ENCODE measurements at regions not wholly inside any gene's neighbourhood (a gene's known extent, or its start where the extent isn't known, plus 50 kb on each side); places are given as distances from the start of the nearest gene placed in this dataset.
"Not testable (repeated sequence)": the region's sequence is repeated elsewhere in the genome, so short reads cannot be mapped to it uniquely, and the experiment has no call there.

GRCh38 chr16:18645784-18646183 is 83.9 kb upstream of the NOMO2 start:
- H3K4me3 Mint-ChIP-seq (ENCODE audit: unreplicated experiment); H3K27me3 Mint-ChIP-seq (ENCODE audit: insufficient read depth, unreplicated experiment); H3K4me1 Mint-ChIP-seq (ENCODE audit: low read depth, unreplicated experiment); POLR2A ChIA-PET; BruUV-seq (replicated peaks); H3K4me3 ChIP-seq (ENCODE audit: low read depth, low read length); H3K36me3 Mint-ChIP-seq (ENCODE audit: insufficient read depth, unreplicated experiment); H3K36me3 ChIP-seq (ENCODE audit: control insufficient read depth, insufficient read depth, low read length); intact Hi-C loops (cut with micrococcal nuclease; ENCODE audit: unreplicated experiment); DNase-seq; H3K27ac Mint-ChIP-seq (ENCODE audit: unreplicated experiment); H3K9me3 ChIP-seq; CTCF ChIA-PET; H3K27me3 ChIP-seq (replicated peaks; ENCODE audit: control insufficient read depth, insufficient read depth, low read length); H3K4me1 ChIP-seq; H3K9me3 Mint-ChIP-seq (ENCODE audit: unreplicated experiment): not testable (repeated sequence)

GRCh38 chr16:18636928-18637327 is 75.0 kb upstream of the NOMO2 start:
- H3K36me3 ChIP-seq (ENCODE audit: control insufficient read depth, insufficient read depth, low read length); H3K9me3 ChIP-seq; DNase-seq; CTCF ChIA-PET; H3K9me3 Mint-ChIP-seq (ENCODE audit: unreplicated experiment); H3K4me1 Mint-ChIP-seq (ENCODE audit: low read depth, unreplicated experiment); intact Hi-C loops (cut with micrococcal nuclease; ENCODE audit: unreplicated experiment); H3K4me1 ChIP-seq; H3K4me3 ChIP-seq (ENCODE audit: low read depth, low read length); H3K36me3 Mint-ChIP-seq (ENCODE audit: insufficient read depth, unreplicated experiment); H3K27me3 ChIP-seq (replicated peaks; ENCODE audit: control insufficient read depth, insufficient read depth, low read length); H3K4me3 Mint-ChIP-seq (ENCODE audit: unreplicated experiment); BruUV-seq (replicated peaks); H3K27ac Mint-ChIP-seq (ENCODE audit: unreplicated experiment); H3K27me3 Mint-ChIP-seq (ENCODE audit: insufficient read depth, unreplicated experiment); POLR2A ChIA-PET: not testable (repeated sequence)

GRCh38 chr16:18636148-18636547 is 74.3 kb upstream of the NOMO2 start:
- H3K27me3 ChIP-seq (replicated peaks; ENCODE audit: control insufficient read depth, insufficient read depth, low read length); intact Hi-C loops (cut with micrococcal nuclease; ENCODE audit: unreplicated experiment); H3K36me3 ChIP-seq (ENCODE audit: control insufficient read depth, insufficient read depth, low read length); H3K4me3 ChIP-seq (ENCODE audit: low read depth, low read length); DNase-seq; H3K4me3 Mint-ChIP-seq (ENCODE audit: unreplicated experiment); POLR2A ChIA-PET; H3K9me3 Mint-ChIP-seq (ENCODE audit: unreplicated experiment); H3K4me1 Mint-ChIP-seq (ENCODE audit: low read depth, unreplicated experiment); H3K36me3 Mint-ChIP-seq (ENCODE audit: insufficient read depth, unreplicated experiment); BruUV-seq (replicated peaks); CTCF ChIA-PET; H3K27me3 Mint-ChIP-seq (ENCODE audit: insufficient read depth, unreplicated experiment); H3K9me3 ChIP-seq; H3K4me1 ChIP-seq; H3K27ac Mint-ChIP-seq (ENCODE audit: unreplicated experiment): not testable (repeated sequence)

GRCh38 chr16:18634981-18635380 is 73.1 kb upstream of the NOMO2 start:
- H3K9me3 Mint-ChIP-seq (ENCODE audit: unreplicated experiment); H3K27me3 ChIP-seq (replicated peaks; ENCODE audit: control insufficient read depth, insufficient read depth, low read length); H3K4me3 ChIP-seq (ENCODE audit: low read depth, low read length); DNase-seq; POLR2A ChIA-PET; H3K36me3 Mint-ChIP-seq (ENCODE audit: insufficient read depth, unreplicated experiment); H3K4me1 ChIP-seq; BruUV-seq (replicated peaks); H3K27me3 Mint-ChIP-seq (ENCODE audit: insufficient read depth, unreplicated experiment); H3K4me1 Mint-ChIP-seq (ENCODE audit: low read depth, unreplicated experiment); H3K9me3 ChIP-seq; H3K36me3 ChIP-seq (ENCODE audit: control insufficient read depth, insufficient read depth, low read length); H3K27ac Mint-ChIP-seq (ENCODE audit: unreplicated experiment); intact Hi-C loops (cut with micrococcal nuclease; ENCODE audit: unreplicated experiment); CTCF ChIA-PET; H3K4me3 Mint-ChIP-seq (ENCODE audit: unreplicated experiment): not testable (repeated sequence)

GRCh38 chr16:18631713-18632112 is 69.8 kb upstream of the NOMO2 start:
- H3K27me3 ChIP-seq (replicated peaks; ENCODE audit: control insufficient read depth, insufficient read depth, low read length); DNase-seq; H3K27ac Mint-ChIP-seq (ENCODE audit: unreplicated experiment); H3K4me1 ChIP-seq; H3K4me3 ChIP-seq (ENCODE audit: low read depth, low read length); H3K9me3 Mint-ChIP-seq (ENCODE audit: unreplicated experiment); H3K36me3 Mint-ChIP-seq (ENCODE audit: insufficient read depth, unreplicated experiment); POLR2A ChIA-PET; H3K4me1 Mint-ChIP-seq (ENCODE audit: low read depth, unreplicated experiment); intact Hi-C loops (cut with micrococcal nuclease; ENCODE audit: unreplicated experiment); H3K4me3 Mint-ChIP-seq (ENCODE audit: unreplicated experiment); BruUV-seq (replicated peaks); CTCF ChIA-PET; H3K27me3 Mint-ChIP-seq (ENCODE audit: insufficient read depth, unreplicated experiment); H3K9me3 ChIP-seq; H3K36me3 ChIP-seq (ENCODE audit: control insufficient read depth, insufficient read depth, low read length): not testable (repeated sequence)

GRCh38 chr16:18616993-18617392 is 55.1 kb upstream of the NOMO2 start:
- H3K27ac Mint-ChIP-seq (ENCODE audit: unreplicated experiment); H3K4me1 ChIP-seq; H3K27me3 ChIP-seq (replicated peaks; ENCODE audit: control insufficient read depth, insufficient read depth, low read length); H3K4me3 Mint-ChIP-seq (ENCODE audit: unreplicated experiment); H3K9me3 Mint-ChIP-seq (ENCODE audit: unreplicated experiment); DNase-seq; H3K4me3 ChIP-seq (ENCODE audit: low read depth, low read length); POLR2A ChIA-PET; H3K36me3 Mint-ChIP-seq (ENCODE audit: insufficient read depth, unreplicated experiment); BruUV-seq (replicated peaks); CTCF ChIA-PET; H3K27me3 Mint-ChIP-seq (ENCODE audit: insufficient read depth, unreplicated experiment); H3K4me1 Mint-ChIP-seq (ENCODE audit: low read depth, unreplicated experiment); H3K9me3 ChIP-seq; intact Hi-C loops (cut with micrococcal nuclease; ENCODE audit: unreplicated experiment); H3K36me3 ChIP-seq (ENCODE audit: control insufficient read depth, insufficient read depth, low read length): not testable (repeated sequence)

- H3K27me3 ChIP-seq (replicated peaks; ENCODE audit: control insufficient read depth, insufficient read depth, low read length); H3K27ac Mint-ChIP-seq (ENCODE audit: unreplicated experiment); H3K9me3 ChIP-seq; H3K4me3 Mint-ChIP-seq (ENCODE audit: unreplicated experiment); CTCF ChIA-PET; DNase-seq; H3K27me3 Mint-ChIP-seq (ENCODE audit: insufficient read depth, unreplicated experiment); H3K4me3 ChIP-seq (ENCODE audit: low read depth, low read length); H3K4me1 ChIP-seq; H3K36me3 ChIP-seq (ENCODE audit: control insufficient read depth, insufficient read depth, low read length); intact Hi-C loops (cut with micrococcal nuclease; ENCODE audit: unreplicated experiment); BruUV-seq (replicated peaks); POLR2A ChIA-PET; H3K36me3 Mint-ChIP-seq (ENCODE audit: insufficient read depth, unreplicated experiment); H3K9me3 Mint-ChIP-seq (ENCODE audit: unreplicated experiment); H3K4me1 Mint-ChIP-seq (ENCODE audit: low read depth, unreplicated experiment): not testable (repeated sequence)
Observed at GRCh38 chr16:18616137-18616755, 54.3 kb upstream of the NOMO2 start.
